Loucy (cell line): ENCODE measurements at regions not wholly inside any gene's neighbourhood (a gene's known extent, or its start where the extent isn't known, plus 50 kb on each side); places are given as distances from the start of the nearest gene placed in this dataset.

Source experiments
- H2AFZ ChIP-seq: fragments of 200-600 bp; sonication (generic); 2 replicates; pipeline ENCODE4 v1.6.0; 2016; ENCODE audit warnings: antibody characterized with exemption, mild to moderate bottlenecking, low read length, moderate library complexity
- H3F3A ChIP-seq: fragments of 200-600 bp; 2 replicates; pipeline ENCODE4 v1.6.0; 2016; ENCODE audit warnings: antibody characterized with exemption, low read depth, mild to moderate bottlenecking
- H3K27me3 ChIP-seq: fragments of 200-600 bp; sonication (generic); 2 replicates; pipeline ENCODE4 v1.6.1; 2014; ENCODE audit warnings: low read length, mild to moderate bottlenecking; ENCODE audit not compliant: insufficient read depth, poor library complexity, severe bottlenecking
- H3K36me3 ChIP-seq: fragments of 200-600 bp; sonication (generic); 2 replicates; pipeline ENCODE4 v1.6.1; 2016; ENCODE audit warnings: low read length; ENCODE audit not compliant: insufficient read depth
- H3K4me1 ChIP-seq: fragments of 200-600 bp; sonication (generic); 2 replicates; pipeline ENCODE4 v1.5.1; 2014; ENCODE audit warnings: low read length, mild to moderate bottlenecking; ENCODE audit not compliant: insufficient read depth, poor library complexity, severe bottlenecking
- H3K4me2 ChIP-seq: fragments of 200-600 bp; sonication (generic); 2 replicates; pipeline ENCODE4 v1.6.0; 2014; ENCODE audit warnings: antibody characterized with exemption, low read length, low read depth, mild to moderate bottlenecking; ENCODE audit not compliant: poor library complexity, severe bottlenecking
- H3K4me3 ChIP-seq: fragments of 200-600 bp; sonication (generic); 2 replicates; pipeline ENCODE4 v1.5.1; 2014; ENCODE audit warnings: low read length, mild to moderate bottlenecking, mixed read lengths; ENCODE audit not compliant: poor library complexity, severe bottlenecking
- H3K79me2 ChIP-seq: fragments of 200-600 bp; sonication (generic); 2 replicates; pipeline ENCODE4 v1.6.1; 2014; ENCODE audit warnings: low read length; ENCODE audit not compliant: insufficient read depth
- H3K9ac ChIP-seq: fragments of 200-600 bp; sonication (generic); 2 replicates; pipeline ENCODE4 v1.6.0; 2014; ENCODE audit warnings: mild to moderate bottlenecking, low read depth, low read length, moderate library complexity; ENCODE audit not compliant: poor library complexity, severe bottlenecking
- H3K9me2 ChIP-seq: fragments of 200-600 bp; sonication (generic); replicated peaks from 2 replicates; pipeline ENCODE4 v1.6.1; 2016; ENCODE audit warnings: low read depth, low read length, mixed read lengths
- H3K9me3 ChIP-seq: fragments of 200-600 bp; sonication (generic); 2 replicates; pipeline ENCODE4 v1.6.1; 2014; ENCODE audit warnings: mild to moderate bottlenecking, antibody characterized with exemption, low read length, low read depth; ENCODE audit not compliant: insufficient read depth
- H4K20me1 ChIP-seq: fragments of 200-600 bp; sonication (generic); 2 replicates; pipeline ENCODE4 v1.6.0; 2014; ENCODE audit warnings: antibody characterized with exemption, low read length, mild to moderate bottlenecking; ENCODE audit not compliant: insufficient read depth, poor library complexity, severe bottlenecking
- CTCF ChIP-seq: fragments of 200-600 bp; sonication (generic); conservative IDR thresholded peaks from 2 replicates; pipeline ENCODE4 v1.5.1; 2014; ENCODE audit warnings: mild to moderate bottlenecking, antibody characterized with exemption, low read length
- EZH2phosphoT487 ChIP-seq: fragments of 200-600 bp; IDR thresholded peaks from 2 replicates; pipeline ENCODE4 v1.6.1; 2018; ENCODE audit warnings: antibody characterized with exemption, mild to moderate bottlenecking, moderate library complexity, borderline replicate concordance

GRCh38 chr20:63065911-63066310, 59.1 kb upstream of the BHLHE23 start:
- H3K9me3 ChIP-seq, result no peaks in the 10 kb centered on the region; the same call in 1 of the 2 replicates
- no peak overlapping the region for H3K9ac ChIP-seq
- H3K79me2 ChIP-seq, result no peaks in the 10 kb centered on the region
- H4K20me1 ChIP-seq, result no peaks in the 10 kb centered on the region
- H3K4me3 ChIP-seq, result no peak overlapping the region
- H3K27me3 ChIP-seq, result no peaks in the 10 kb centered on the region
- H3K9me2 ChIP-seq, result no peaks in the 10 kb centered on the region
- H2AFZ ChIP-seq, result no peak overlapping the region
- no peaks in the 10 kb centered on the region for H3K36me3 ChIP-seq
- H3K4me2 ChIP-seq, result no peak overlapping the region
- TF ChIP-seq EZH2phosphoT487, result no peak
- no peak for TF ChIP-seq CTCF
- H3F3A ChIP-seq, result no peaks in the 10 kb centered on the region
- no peaks in the 10 kb centered on the region for H3K4me1 ChIP-seq

DNA sequence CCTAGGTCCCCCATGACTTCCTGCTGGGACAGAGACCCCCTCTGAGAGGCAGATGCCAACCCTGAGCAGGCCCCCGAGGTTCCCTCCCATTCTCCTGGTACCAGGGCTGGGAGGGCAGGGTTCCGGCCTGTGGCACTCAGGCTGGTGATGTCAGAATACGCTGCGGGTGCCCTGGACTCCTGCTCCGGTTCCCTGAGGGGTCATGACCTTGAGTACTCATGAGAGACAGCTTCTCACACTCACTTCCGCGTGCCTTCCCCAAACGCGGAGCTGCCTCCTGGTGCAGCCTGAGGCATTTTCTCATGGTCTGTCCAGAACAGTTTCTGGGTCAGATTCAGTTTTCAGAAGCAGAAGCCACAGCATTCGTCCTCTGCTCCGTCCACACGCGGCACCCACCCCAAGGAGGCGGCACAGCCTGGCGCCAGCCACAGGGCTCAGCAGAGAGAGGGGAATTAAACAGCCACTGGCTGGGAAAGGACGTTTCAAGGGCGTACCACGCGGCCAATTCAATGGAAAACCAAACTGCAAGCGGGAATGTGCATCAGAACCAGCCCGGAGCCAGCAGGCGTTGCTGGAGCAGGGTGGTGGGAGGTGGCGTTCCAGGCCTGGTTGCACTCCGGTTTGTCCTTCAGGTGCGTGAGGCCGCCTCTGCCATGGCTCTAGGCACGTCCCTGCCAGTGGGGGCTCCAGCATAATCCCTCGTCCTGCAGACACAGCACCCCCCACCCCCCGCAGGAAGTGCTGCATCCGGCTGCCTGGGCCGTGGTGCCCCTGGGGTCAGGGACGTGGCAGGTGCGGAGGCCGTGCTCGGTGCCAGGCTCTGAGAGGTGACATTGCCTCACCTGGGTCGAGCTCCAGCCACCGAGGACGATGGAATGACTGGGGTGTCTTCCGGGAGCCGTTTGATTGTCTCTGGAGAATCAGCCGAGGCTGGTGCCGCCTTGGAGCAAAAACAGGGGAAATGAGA, 58.3 kb upstream of the BHLHE23 start:
- H3K27me3 ChIP-seq, result no peaks in the 10 kb centered on the region
- no peak overlapping the region for H3K4me3 ChIP-seq
- H3K79me2 ChIP-seq, result no peaks in the 10 kb centered on the region
- TF ChIP-seq EZH2phosphoT487 (no peak), CTCF (no peak)
- H3F3A ChIP-seq, result no peaks in the 10 kb centered on the region
- H2AFZ ChIP-seq, result no peak overlapping the region
- H3K36me3 ChIP-seq, result no peaks in the 10 kb centered on the region
- H3K9ac ChIP-seq, result no peak overlapping the region
- no peaks in the 10 kb centered on the region; the same call in 1 of the 2 replicates for H3K9me3 ChIP-seq
- no peaks in the 10 kb centered on the region for H4K20me1 ChIP-seq
- H3K9me2 ChIP-seq, result no peaks in the 10 kb centered on the region
- H3K4me1 ChIP-seq, result no peaks in the 10 kb centered on the region
- H3K4me2 ChIP-seq, result no peak overlapping the region

DNA sequence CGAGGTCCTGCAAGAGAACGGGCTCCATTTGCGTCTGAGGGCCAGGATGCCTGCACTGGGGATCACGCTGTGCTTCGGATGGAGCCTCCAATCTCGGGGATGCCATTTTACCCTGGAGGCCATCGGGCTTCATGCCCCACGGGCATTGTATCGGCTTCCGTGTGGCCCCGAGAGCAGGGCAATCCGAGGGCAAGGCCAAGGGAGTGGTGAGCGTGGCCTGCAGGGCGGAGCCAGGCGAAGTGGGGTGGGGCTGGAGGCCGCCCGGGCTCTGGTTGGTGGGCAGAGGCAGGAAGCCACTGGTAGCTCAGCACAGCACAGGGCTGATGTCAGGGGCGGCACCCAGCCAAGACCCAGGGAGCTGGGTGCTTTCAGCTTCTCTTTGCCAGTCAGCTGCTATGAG, 57.5 kb upstream of the BHLHE23 start:
- Histone ChIP-seq H3K9me2 (no peaks in the 10 kb centered on the region), H3K4me1 (no peaks in the 10 kb centered on the region), H3K9ac (no peak overlapping the region), H4K20me1 (no peaks in the 10 kb centered on the region), H3F3A (no peaks in the 10 kb centered on the region), H3K27me3 (no peaks in the 10 kb centered on the region), H2AFZ (no peak overlapping the region), H3K9me3 (no peaks in the 10 kb centered on the region; the same call in 1 of the 2 replicates), H3K79me2 (no peaks in the 10 kb centered on the region), H3K4me2 (no peak overlapping the region), H3K36me3 (no peaks in the 10 kb centered on the region), H3K4me3 (no peak overlapping the region)
- TF ChIP-seq EZH2phosphoT487 (no peak), CTCF (no peak)
